ENCODE measurements at regions not wholly inside any gene's neighbourhood (a gene's known extent, or its start where the extent isn't known, plus 50 kb on each side); places are given as distances from the start of the nearest gene placed in this dataset.
"Not testable (repeated sequence)": the region's sequence is repeated elsewhere in the genome, so short reads cannot be mapped to it uniquely, and the experiment has no call there.

GRCh38 chr21:31530897-31531705 is 128.4 kb upstream of the SOD1 start:
- no peak for DNase-seq

DNA sequence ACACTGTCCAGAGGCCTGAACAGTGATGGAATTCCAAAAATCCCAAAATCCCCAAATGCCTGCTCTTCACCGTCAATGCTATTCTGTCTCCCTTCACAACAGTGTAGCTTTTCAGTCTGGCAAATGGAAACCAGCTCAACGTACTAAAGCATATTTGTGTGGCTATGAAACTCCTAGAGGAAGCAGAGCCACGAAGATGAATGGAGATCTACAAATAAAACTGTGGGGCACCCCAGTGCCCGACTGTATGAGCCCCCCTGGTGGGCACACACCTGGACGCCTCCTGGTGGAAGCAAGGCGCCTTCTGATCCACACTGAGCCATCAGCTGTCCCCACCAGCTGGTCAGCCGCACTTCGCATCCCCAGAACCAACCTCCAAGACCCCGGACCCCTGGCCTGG is 129.1 kb upstream of the SOD1 start:
- DNase-seq, result no peak

DNA sequence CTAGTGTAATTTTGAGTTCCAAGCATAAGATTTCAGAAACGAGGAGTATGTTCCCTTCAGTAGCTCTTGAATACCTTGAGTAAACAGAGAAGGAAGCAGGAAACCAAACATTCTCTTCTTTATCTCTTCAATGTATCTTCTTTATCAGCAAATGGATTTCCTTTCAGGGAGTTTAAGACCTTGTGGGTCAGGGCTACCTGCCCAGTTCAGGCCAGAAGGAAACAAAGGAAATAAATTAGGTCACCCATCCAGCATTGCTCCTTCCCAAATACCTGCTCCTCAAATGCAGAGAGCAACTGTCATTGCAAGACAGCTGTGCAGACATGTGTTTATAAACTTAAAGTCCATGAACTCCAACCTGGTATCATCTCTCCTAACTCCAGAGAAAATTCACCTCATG is 130.1 kb upstream of the SOD1 start:
- DNase-seq, result no peak

DNA sequence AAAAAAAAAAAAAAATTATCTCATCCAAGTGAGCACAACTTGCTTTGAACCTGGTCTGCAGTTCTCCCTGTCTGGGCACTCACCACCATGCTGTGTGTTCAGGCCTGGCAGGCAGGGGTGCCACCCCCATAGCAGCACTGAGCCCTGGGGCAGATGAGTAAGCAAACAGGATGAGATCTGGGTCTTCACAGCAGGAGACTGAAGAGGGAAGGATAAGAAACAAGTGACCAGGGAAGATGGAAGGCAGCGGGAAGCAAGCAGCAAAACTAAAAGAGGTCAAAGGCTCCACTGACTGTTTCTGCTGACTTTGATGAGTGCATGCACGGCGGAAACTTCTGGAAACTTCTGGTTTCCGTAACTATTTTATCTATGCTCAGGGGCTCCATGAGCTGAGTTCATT is 133.5 kb upstream of the SOD1 start:
- no peak for DNase-seq

DNA sequence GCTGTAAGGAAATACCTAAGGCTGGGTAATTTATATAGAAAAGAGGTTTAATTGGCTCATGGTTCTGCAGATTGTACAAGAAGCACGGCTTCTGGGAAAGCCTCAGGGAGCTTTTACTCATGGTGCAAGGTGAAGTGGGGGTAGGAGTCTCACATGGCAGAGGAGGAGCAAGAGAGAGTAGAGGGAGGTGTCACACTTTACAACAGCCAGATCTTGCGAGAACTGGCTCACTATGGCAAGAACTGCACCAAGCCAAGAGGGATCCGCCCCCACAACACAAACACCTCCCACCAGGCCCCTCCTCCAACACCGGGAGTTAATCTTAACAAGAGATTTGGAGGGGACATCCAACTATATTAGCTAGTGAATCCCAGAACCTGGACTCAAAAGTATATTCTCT is 135.4 kb upstream of the SOD1 start:
- DNase-seq, result no peak

DNA sequence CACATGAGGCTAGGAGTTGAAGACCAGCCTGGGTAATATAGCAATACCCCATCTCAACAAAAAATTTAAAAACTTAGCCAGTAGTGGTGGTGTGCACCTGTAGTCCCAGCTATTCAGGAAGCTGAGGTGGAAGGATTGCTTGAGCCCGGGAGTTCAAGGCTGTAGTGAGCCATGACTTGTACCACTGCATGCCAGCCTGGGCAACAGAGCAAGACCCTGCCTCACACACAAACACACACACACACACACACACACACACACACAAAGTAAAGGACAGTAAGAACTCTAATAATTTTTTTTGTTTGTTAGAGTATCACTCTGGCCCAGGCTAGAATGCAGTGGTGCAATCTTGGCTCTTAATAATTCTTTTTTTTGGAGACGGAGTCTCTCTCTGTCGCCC is 138.0 kb upstream of the SOD1 start:
- DNase-seq, result no peak

DNA sequence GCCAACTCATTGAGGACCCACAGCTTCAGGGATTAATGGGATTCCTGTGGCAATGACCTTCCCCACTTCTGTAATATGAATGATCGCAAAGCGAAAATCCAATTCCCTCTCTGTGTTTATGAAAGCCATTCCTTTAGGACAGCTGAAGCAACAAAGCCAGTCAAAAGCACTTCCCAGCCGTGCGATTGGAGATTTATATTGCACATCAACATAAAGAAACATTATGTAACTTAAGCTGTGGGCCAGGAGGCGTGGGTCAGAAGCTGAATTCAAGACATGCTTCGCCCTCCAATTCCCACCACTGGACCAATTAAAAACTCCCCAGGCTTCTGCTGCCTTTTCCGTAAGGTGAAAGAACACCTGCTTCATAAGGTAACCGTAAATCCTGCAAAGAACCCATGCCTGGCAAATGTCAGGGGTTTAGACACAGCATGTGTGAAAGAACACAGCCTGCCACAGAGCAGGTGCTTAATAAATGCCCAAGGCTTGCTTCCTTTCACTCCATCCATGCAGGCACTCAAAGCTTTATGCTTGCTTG is 138.9 kb upstream of the SOD1 start:
- DNase-seq, result no peak

- DNase-seq, result no peak
Measured at GRCh38 chr21:31518580-31518979, 140.9 kb upstream of the SOD1 start.

- DNase-seq, result no peak
Measured at GRCh38 chr21:31517664-31518414, 141.7 kb upstream of the SOD1 start.

DNA sequence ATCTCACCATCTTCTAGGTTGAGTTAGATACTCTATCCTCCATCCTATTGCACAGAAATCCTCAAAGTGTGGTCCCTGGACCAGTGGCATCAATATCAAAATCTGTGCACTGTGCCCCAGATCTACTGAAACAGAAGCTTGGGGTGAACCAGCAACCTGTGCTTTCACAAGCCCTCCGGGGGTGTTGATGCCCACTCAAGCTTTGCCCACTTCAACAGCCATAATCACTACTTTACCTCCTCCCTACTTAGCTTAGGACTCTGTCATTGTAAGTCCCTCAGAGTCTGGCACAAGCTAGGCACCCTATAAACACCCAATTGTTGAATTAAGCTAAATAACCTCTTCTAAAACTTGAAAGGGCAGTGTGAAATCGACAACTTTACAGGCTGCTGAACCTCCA is 144.2 kb upstream of the SOD1 start:
- no peak for DNase-seq

- DNase-seq, result no peak
Measured at GRCh38 chr21:31514598-31514997, 144.9 kb upstream of the SOD1 start.

DNA sequence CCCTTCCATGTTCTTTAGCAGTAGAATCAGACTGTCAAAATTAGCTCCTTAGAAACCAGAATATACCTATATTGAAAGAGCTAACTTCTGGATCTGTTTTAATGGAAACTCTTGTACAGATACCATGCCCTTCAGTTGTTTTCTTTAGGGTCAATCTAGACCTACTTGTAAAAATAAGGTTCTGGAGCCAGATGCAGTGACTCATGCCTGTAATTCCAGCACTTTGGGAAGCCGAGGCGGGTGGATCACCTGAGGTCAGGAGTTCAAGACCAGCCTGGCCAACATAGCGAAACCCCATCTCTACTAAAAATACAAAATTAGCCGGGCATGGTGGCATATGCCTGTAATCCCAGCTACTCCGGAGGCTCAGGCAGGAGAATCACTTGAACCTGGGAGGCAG is 146.0 kb upstream of the SOD1 start:
- DNase-seq, result not testable (repeated sequence)

GRCh38 chr21:31511999-31512398 is 147.5 kb upstream of the SOD1 start:
- not testable (repeated sequence) for DNase-seq

GRCh38 chr21:31511258-31511657 is 148.2 kb upstream of the SOD1 start:
- no peak for DNase-seq

GRCh38 chr21:31509194-31510017 is 150.1 kb upstream of the SOD1 start:
- peak; percentile 87 for DNase-seq

- DNase-seq, result peak; percentile 20
Measured at GRCh38 chr21:31505975-31506374, 153.5 kb upstream of the SOD1 start.

DNA sequence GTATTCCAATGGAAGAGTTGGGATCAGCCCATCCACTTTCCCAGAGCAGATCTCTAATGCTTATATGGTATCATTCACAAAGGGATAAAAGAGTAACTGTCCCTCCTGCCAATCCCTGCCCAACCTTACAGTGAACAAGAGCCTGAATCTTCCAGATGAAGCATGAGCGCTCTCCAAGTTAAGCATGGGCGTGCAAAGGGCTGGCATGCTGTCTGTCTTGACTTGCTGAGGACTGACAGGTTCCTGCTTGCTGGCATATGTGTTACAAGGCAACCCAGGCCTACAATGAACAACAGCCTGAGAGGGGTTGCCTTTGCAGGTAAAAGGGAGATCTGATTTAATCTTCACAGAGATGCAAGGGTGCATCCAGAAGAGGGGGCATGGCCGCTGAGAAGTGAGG is 155.6 kb upstream of the SOD1 start:
- DNase-seq, result no peak

DNA sequence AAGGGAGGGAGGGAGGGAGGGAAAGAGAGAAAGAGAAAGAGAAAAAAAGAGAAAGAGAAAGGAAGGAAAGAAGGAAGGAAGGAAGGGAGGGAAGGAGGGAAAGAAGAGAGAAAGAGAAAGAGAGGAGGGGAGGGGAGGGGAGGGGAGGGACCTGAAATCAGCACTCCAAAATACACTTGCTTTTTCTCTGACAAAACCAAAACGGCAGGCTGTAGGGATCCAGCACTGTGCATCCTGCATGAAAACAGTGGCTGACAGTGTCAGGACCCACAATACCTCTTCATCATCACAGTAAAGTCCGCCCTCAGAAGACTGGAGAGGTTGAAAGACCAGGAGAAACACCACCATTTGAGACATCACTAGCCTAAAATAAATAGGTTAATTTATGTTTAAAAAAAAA is 156.0 kb upstream of the SOD1 start:
- no peak for DNase-seq

- no peak for DNase-seq
Measured at GRCh38 chr21:31502537-31503143, 156.9 kb upstream of the SOD1 start.

DNA sequence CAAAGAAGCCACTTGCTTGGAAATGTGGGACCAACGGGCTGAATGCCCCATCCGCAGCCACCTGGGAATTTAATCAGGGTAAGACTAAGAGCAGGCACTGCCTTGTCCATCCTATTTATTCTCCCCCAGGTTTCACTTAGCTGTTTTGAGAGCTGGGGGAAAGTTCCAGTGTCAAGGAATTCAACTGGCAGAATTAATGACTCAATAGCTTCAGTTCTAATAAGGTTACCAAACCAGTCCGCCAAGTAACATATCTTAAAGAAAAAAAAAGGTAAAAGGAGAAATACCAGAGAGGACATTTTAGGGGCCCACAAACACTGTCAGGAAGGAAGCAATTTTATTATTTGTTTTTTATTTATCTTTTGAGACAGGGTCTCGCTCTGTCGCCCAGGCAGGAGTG is 157.6 kb upstream of the SOD1 start:
- DNase-seq, result no peak

DNA sequence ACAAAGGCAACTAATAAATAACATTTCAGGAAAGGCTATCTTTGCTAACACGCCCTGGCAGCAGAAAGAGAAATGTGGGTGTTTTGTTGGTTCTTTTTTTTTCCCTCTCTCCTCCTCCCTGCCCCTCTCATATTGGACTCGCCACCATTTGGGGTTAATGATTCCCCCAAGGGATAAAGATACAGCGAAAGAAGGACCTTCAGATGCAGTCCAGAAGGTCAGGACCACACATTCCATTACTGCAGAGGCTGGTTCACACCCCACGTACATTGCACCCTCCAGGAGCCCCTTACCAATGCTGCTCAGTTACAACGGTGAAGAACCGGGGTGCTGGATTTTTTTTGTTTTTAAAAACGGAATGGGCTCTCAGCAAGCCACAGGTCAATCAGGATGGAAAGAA is 156.9 kb upstream of the TIAM1 start:
- no peak for DNase-seq

DNA sequence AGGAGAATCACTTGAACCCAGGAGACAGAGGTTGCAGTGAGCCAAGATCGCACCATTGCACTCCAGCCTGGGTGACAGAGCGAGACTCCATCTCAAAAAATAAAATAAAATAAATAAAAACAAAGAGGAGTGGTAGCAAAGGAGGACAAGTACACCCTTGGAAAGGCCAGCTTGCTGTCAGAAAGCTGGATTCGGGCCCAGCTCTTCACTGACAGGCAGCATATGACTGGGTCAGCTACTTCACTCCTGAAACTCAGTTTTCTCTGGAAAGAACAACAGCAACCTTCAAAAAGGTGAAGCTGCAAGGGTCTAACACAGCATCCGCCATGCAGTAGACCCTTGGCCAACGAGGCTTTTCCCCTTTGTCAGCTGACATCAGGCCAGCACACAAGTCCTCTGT is 156.0 kb upstream of the TIAM1 start:
- no peak for DNase-seq

- DNase-seq, result no peak
Measured at GRCh38 chr21:31498985-31499384, 154.9 kb upstream of the TIAM1 start.
